GM23338 (cell line): ENCODE measurements at regions not wholly inside any gene's neighbourhood (a gene's known extent, or its start where the extent isn't known, plus 50 kb on each side); places are given as distances from the start of the nearest gene placed in this dataset.

Source experiments
- ATAC-seq: fragments of 200-7000 bp; cut with Tn5 transposase; 3 replicates; pipeline ENCODE4 v1.9.1; 2020
- DNase-seq: peaks from one replicate; pipeline ENCODE4 v3.0.0-alpha.2; 2015; ENCODE audit warnings: low spot score
- H2AFZ ChIP-seq: fragments of 200-600 bp; sonication (generic); 2 replicates; pipeline ENCODE4 v1.8.0; 2016; ENCODE audit warnings: antibody characterized with exemption, mild to moderate bottlenecking, moderate library complexity
- H3F3A ChIP-seq: fragments of 200-600 bp; sonication (generic); replicated peaks from 2 replicates; pipeline ENCODE4 v1.8.0; 2017; ENCODE audit warnings: antibody characterized with exemption, mixed run types, low read depth
- H3K27ac ChIP-seq: fragments of 200-600 bp; sonication (generic); 2 replicates; pipeline ENCODE4 v1.6.1; 2016; ENCODE audit warnings: low read depth
- H3K27me3 ChIP-seq: fragments of 200-600 bp; sonication (generic); 2 replicates; pipeline ENCODE4 v1.8.0; 2016; ENCODE audit warnings: mild to moderate bottlenecking, mixed run types, moderate library complexity; ENCODE audit not compliant: insufficient read depth
- H3K36me3 ChIP-seq: fragments of 200-600 bp; sonication (generic); 2 replicates; pipeline ENCODE4 v1.8.0; 2016; ENCODE audit warnings: mild to moderate bottlenecking; ENCODE audit not compliant: insufficient read depth
- H3K4me1 ChIP-seq: fragments of 200-600 bp; sonication (generic); 2 replicates; pipeline ENCODE4 v1.8.0; 2016; ENCODE audit warnings: mild to moderate bottlenecking, moderate library complexity; ENCODE audit not compliant: insufficient read depth
- H3K4me2 ChIP-seq: fragments of 200-600 bp; sonication (generic); 2 replicates; pipeline ENCODE4 v1.7.1; 2017; ENCODE audit warnings: mixed run types
- H3K4me3 ChIP-seq: fragments of 200-600 bp; sonication (generic); 2 replicates; pipeline ENCODE4 v1.6.1; 2016; ENCODE audit warnings: mixed run types
- H3K79me2 ChIP-seq: fragments of 200-600 bp; sonication (generic); replicated peaks from 2 replicates; pipeline ENCODE4 v1.8.0; 2017; ENCODE audit warnings: mild to moderate bottlenecking; ENCODE audit not compliant: insufficient read depth
- H3K9me2 ChIP-seq: fragments of 200-600 bp; sonication (generic); 2 replicates; pipeline ENCODE4 v1.8.0; 2017; ENCODE audit not compliant: insufficient read depth
- H4K20me1 ChIP-seq: fragments of 200-600 bp; sonication (generic); replicated peaks from 2 replicates; pipeline ENCODE4 v1.8.0; 2017; ENCODE audit warnings: mild to moderate bottlenecking; ENCODE audit not compliant: insufficient read depth
- H3K27ac Mint-ChIP-seq: 2 replicates; pipeline ENCODE4 v1.8.0; 2020; ENCODE audit warnings: inconsistent platforms, mild to moderate bottlenecking, moderate library complexity, mixed read lengths
- H3K27me3 Mint-ChIP-seq: 3 replicates; pipeline ENCODE4 v1.8.0; 2022; ENCODE audit warnings: low read depth, mild to moderate bottlenecking, moderate library complexity, mixed read lengths, inconsistent platforms; ENCODE audit not compliant: insufficient read depth, poor library complexity
- H3K36me3 Mint-ChIP-seq: 3 replicates; pipeline ENCODE4 v1.8.0; 2021; ENCODE audit warnings: low read depth, mild to moderate bottlenecking, inconsistent platforms, moderate library complexity, mixed read lengths
- H3K4me1 Mint-ChIP-seq: 3 replicates; pipeline ENCODE4 v1.8.0; 2020; ENCODE audit warnings: mild to moderate bottlenecking, inconsistent platforms, mixed read lengths
- H3K4me3 Mint-ChIP-seq: 3 replicates; pipeline ENCODE4 v1.8.0; 2021; ENCODE audit warnings: moderate library complexity, mild to moderate bottlenecking, inconsistent platforms, mixed read lengths
- H3K9me3 Mint-ChIP-seq: 3 replicates; pipeline ENCODE4 v1.8.0; 2020; ENCODE audit warnings: moderate library complexity, mild to moderate bottlenecking, inconsistent platforms, mixed read lengths
- CREB1 ChIP-seq: fragments of 250-450 bp; sonication (Bioruptor Pico); IDR thresholded peaks from 2 replicates; pipeline ENCODE4 v1.5.0; 2020; ENCODE audit warnings: low read depth, mild to moderate bottlenecking, moderate library complexity
- CTCF ChIP-seq, 2 experiments: fragments of 200-600 bp in 1 of 2; sonication (generic) in 1 of 2; conservative IDR thresholded peaks; 2 replicates each; pipeline versions ENCODE4 v1.5.1 to v1.6.1; 2016 to 2017; ENCODE audit warnings: antibody characterized with exemption in 2 of 2, low read depth in 2 of 2, mild to moderate bottlenecking in 2 of 2, moderate library complexity in 1 of 2
- JUNB ChIP-seq: IDR thresholded peaks from one replicate; pipeline ENCODE4 v1.6.1; 2016; ENCODE audit warnings: antibody characterized with exemption; ENCODE audit not compliant: unreplicated experiment
- NANOG ChIP-seq: IDR thresholded peaks from 2 replicates; pipeline ENCODE4 v1.6.1; 2016; ENCODE audit warnings: antibody characterized with exemption, borderline replicate concordance
- POLR2AphosphoS5 ChIP-seq: IDR thresholded peaks from 2 replicates; pipeline ENCODE4 v1.6.1; 2016; ENCODE audit warnings: antibody characterized with exemption, low read depth
- ZNF114 ChIP-seq: fragments of 250-450 bp; sonication (Bioruptor Pico); IDR thresholded peaks from 2 replicates; pipeline ENCODE4 v1.5.0; 2020; ENCODE audit warnings: mild to moderate bottlenecking, moderate library complexity
- ZNF331 ChIP-seq: fragments of 250-450 bp; sonication (Bioruptor Pico); IDR thresholded peaks from 2 replicates; pipeline ENCODE4 v1.5.0; 2020; ENCODE audit warnings: low read depth, mild to moderate bottlenecking, moderate library complexity
- TF ChIP-seq, protein P1 (sequence below): fragments of 250-450 bp; sonication (Bioruptor Pico); IDR thresholded peaks from 2 replicates; pipeline ENCODE4 v1.5.0; 2020; ENCODE audit warnings: mild to moderate bottlenecking, moderate library complexity

GRCh38 chr1:185551008-185551407 lies 183.2 kb upstream of the HMCN1 start (continued):
- TF ChIP-seq, protein P1, sequence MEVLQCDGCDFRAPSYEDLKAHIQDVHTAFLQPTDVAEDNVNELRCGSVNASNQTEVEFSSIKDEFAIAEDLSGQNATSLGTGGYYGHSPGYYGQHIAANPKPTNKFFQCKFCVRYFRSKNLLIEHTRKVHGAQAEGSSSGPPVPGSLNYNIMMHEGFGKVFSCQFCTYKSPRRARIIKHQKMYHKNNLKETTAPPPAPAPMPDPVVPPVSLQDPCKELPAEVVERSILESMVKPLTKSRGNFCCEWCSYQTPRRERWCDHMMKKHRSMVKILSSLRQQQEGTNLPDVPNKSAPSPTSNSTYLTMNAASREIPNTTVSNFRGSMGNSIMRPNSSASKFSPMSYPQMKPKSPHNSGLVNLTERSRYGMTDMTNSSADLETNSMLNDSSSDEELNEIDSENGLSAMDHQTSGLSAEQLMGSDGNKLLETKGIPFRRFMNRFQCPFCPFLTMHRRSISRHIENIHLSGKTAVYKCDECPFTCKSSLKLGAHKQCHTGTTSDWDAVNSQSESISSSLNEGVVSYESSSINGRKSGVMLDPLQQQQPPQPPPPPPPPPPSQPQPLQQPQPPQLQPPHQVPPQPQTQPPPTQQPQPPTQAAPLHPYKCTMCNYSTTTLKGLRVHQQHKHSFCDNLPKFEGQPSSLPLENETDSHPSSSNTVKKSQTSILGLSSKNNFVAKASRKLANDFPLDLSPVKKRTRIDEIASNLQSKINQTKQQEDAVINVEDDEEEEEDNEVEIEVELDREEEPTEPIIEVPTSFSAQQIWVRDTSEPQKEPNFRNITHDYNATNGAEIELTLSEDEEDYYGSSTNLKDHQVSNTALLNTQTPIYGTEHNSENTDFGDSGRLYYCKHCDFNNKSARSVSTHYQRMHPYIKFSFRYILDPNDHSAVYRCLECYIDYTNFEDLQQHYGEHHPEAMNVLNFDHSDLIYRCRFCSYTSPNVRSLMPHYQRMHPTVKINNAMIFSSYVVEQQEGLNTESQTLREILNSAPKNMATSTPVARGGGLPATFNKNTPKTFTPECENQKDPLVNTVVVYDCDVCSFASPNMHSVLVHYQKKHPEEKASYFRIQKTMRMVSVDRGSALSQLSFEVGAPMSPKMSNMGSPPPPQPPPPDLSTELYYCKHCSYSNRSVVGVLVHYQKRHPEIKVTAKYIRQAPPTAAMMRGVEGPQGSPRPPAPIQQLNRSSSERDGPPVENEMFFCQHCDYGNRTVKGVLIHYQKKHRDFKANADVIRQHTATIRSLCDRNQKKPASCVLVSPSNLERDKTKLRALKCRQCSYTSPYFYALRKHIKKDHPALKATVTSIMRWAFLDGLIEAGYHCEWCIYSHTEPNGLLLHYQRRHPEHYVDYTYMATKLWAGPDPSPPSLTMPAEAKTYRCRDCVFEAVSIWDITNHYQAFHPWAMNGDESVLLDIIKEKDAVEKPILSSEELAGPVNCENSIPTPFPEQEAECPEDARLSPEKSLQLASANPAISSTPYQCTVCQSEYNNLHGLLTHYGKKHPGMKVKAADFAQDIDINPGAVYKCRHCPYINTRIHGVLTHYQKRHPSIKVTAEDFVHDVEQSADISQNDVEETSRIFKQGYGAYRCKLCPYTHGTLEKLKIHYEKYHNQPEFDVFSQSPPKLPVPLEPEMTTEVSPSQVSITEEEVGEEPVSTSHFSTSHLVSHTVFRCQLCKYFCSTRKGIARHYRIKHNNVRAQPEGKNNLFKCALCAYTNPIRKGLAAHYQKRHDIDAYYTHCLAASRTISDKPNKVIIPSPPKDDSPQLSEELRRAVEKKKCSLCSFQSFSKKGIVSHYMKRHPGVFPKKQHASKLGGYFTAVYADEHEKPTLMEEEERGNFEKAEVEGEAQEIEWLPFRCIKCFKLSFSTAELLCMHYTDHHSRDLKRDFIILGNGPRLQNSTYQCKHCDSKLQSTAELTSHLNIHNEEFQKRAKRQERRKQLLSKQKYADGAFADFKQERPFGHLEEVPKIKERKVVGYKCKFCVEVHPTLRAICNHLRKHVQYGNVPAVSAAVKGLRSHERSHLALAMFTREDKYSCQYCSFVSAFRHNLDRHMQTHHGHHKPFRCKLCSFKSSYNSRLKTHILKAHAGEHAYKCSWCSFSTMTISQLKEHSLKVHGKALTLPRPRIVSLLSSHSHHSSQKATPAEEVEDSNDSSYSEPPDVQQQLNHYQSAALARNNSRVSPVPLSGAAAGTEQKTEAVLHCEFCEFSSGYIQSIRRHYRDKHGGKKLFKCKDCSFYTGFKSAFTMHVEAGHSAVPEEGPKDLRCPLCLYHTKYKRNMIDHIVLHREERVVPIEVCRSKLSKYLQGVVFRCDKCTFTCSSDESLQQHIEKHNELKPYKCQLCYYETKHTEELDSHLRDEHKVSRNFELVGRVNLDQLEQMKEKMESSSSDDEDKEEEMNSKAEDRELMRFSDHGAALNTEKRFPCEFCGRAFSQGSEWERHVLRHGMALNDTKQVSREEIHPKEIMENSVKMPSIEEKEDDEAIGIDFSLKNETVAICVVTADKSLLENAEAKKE, result no peak
- TF ChIP-seq JUNB (no peak), NANOG (no peak), ZNF114 (no peak), CREB1 (no peak), CTCF (conservative IDR thresholded peaks at IDR 0.05; ENCODE audit: low read depth in 2 of 2) (no peak)

DNA sequence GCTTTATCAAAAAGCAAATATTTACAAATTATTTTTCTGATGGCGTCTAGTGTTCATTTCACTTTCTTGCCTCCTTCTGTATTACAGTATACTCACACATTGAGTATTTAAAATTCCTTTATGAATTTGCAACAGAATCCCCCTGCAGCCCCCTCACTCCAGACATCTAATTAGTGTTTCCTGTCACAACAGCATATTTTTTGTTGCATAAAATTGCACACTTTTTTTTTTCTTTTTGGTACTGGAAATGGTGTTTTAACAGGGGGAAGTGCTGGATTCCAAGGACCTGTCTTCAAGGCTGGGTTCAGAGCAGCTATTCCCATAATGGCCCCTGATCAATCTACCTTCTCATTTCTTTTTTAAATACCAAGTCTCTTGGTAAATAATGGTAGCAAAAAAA lies 184.3 kb upstream of the HMCN1 start:
- DNase-seq, result no peak
- no peaks in the 10 kb centered on the region for H3K79me2 ChIP-seq
- no peaks in the 10 kb centered on the region for H4K20me1 ChIP-seq
- H3F3A ChIP-seq, result no peaks in the 10 kb centered on the region
- H3K9me2 ChIP-seq, result no peaks in the 10 kb centered on the region
- H3K4me3 ChIP-seq, result no peak overlapping the region
- no peak overlapping the region for H3K4me3 Mint-ChIP-seq
- H3K27ac Mint-ChIP-seq, result no peak overlapping the region
- H2AFZ ChIP-seq, result no peak overlapping the region
- 0 out of 3 replicates have a peak, but pooled peaks cover 6% of the 10 kb centered on the region for H3K36me3 Mint-ChIP-seq
- TF ChIP-seq ZNF331 (CRISPR knock-in tag), result no peak
- no peak for TF ChIP-seq POLR2AphosphoS5
- TF ChIP-seq, protein P1, result no peak
- H3K27ac ChIP-seq, result no peak overlapping the region
- peaks cover 3% of the 10 kb centered on the region; the same call in 1 of the 3 replicates for H3K9me3 Mint-ChIP-seq
- H3K36me3 ChIP-seq, result no peaks in the 10 kb centered on the region
- ATAC-seq, result no peak
- H3K4me1 Mint-ChIP-seq, result peaks cover 14% of the 10 kb centered on the region; the same call in 2 of the 3 replicates
- peaks cover 7% of the 10 kb centered on the region for H3K4me1 ChIP-seq
- H3K4me2 ChIP-seq, result no peak overlapping the region
- H3K27me3 ChIP-seq, result no peaks in the 10 kb centered on the region
- no peaks in the 10 kb centered on the region for H3K27me3 Mint-ChIP-seq
